GM23248 (cell line): ENCODE measurements at regions not wholly inside any gene's neighbourhood (a gene's known extent, or its start where the extent isn't known, plus 50 kb on each side); places are given as distances from the start of the nearest gene placed in this dataset.

Experiments
- DNase-seq: peaks from one replicate; pipeline ENCODE4 v3.0.0-alpha.2; 2015
- H2AFZ ChIP-seq: fragments of 200-600 bp; sonication (generic); 2 replicates; pipeline ENCODE4 v1.6.1; 2016; ENCODE audit warnings: antibody characterized with exemption
- H3F3A ChIP-seq: fragments of 200-600 bp; sonication (generic); 2 replicates; pipeline ENCODE4 v1.6.1; 2016; ENCODE audit warnings: mild to moderate bottlenecking, antibody characterized with exemption, mixed run types; ENCODE audit not compliant: insufficient read depth
- H3K27ac ChIP-seq: fragments of 200-600 bp; sonication (generic); 2 replicates; pipeline ENCODE4 v1.5.1; 2016; ENCODE audit warnings: mild to moderate bottlenecking
- H3K27me3 ChIP-seq: fragments of 200-600 bp; sonication (generic); replicated peaks from 2 replicates; pipeline ENCODE4 v1.6.1; 2016; ENCODE audit warnings: mild to moderate bottlenecking; ENCODE audit not compliant: insufficient read depth
- H3K36me3 ChIP-seq: fragments of 200-600 bp; sonication (generic); 2 replicates; pipeline ENCODE4 v1.6.1; 2016; ENCODE audit warnings: low read depth, mild to moderate bottlenecking
- H3K4me1 ChIP-seq: fragments of 200-600 bp; sonication (generic); 2 replicates; pipeline ENCODE4 v1.6.1; 2016; ENCODE audit warnings: mild to moderate bottlenecking; ENCODE audit not compliant: insufficient read depth
- H3K4me2 ChIP-seq: fragments of 200-600 bp; sonication (generic); one replicate; pipeline ENCODE4 v1.6.1; 2016; ENCODE audit warnings: mild to moderate bottlenecking; ENCODE audit not compliant: unreplicated experiment
- H3K4me3 ChIP-seq: fragments of 200-600 bp; sonication (generic); 2 replicates; pipeline ENCODE4 v1.5.1; 2016; ENCODE audit warnings: mild to moderate bottlenecking
- H3K79me2 ChIP-seq: fragments of 200-600 bp; sonication (generic); 2 replicates; pipeline ENCODE4 v1.6.1; 2016; ENCODE audit warnings: mild to moderate bottlenecking; ENCODE audit not compliant: insufficient read depth
- H3K9ac ChIP-seq: fragments of 200-600 bp; sonication (generic); 2 replicates; pipeline ENCODE4 v1.6.1; 2016; ENCODE audit warnings: mild to moderate bottlenecking
- H3K9me2 ChIP-seq: fragments of 200-600 bp; sonication (generic); 2 replicates; pipeline ENCODE4 v1.6.1; 2016; ENCODE audit warnings: mixed run types, mild to moderate bottlenecking, moderate library complexity; ENCODE audit not compliant: insufficient read depth
- H3K9me3 ChIP-seq: fragments of 200-600 bp; sonication (generic); one replicate; pipeline ENCODE4 v1.6.1; 2017; ENCODE audit warnings: low read depth
- H4K20me1 ChIP-seq: fragments of 200-600 bp; sonication (generic); 2 replicates; pipeline ENCODE4 v1.6.0; 2016; ENCODE audit not compliant: insufficient read depth
- EZH2 ChIP-seq: fragments of 200-600 bp; sonication (generic); IDR thresholded peaks from 2 replicates; pipeline ENCODE4 v1.6.1; 2018; ENCODE audit warnings: antibody characterized with exemption, mild to moderate bottlenecking; ENCODE audit not compliant: insufficient read depth, poor library complexity, severe bottlenecking
- EZH2phosphoT487 ChIP-seq: fragments of 200-600 bp; sonication (generic); IDR thresholded peaks from 2 replicates; pipeline ENCODE4 v1.6.1; 2018; ENCODE audit warnings: antibody characterized with exemption, moderate library complexity, mild to moderate bottlenecking, low read depth; ENCODE audit not compliant: insufficient read depth
- WGBS, 2 experiments: methylation state at CpG; one replicate each; pipeline ENCODE4 v1.1.6; 2015 to 2017; ENCODE audit warnings: low lambda C conversion rate in 2 of 2, low coverage in 1 of 2; ENCODE audit errors: missing lambda C conversion rate in 2 of 2; 5-methylcytosine and 5-hydroxymethylcytosine counted together
- in situ Hi-C: fragments of 300-500 bp; cut with MboI; formaldehyde crosslinking; loops from 2 replicates; pipeline ENCODE4 v1.15.0; 2020

GRCh38 chr2:138985881-138986280 is 205.7 kb upstream of the NXPH2 start:
- no peak overlapping the region for H3K9ac ChIP-seq
- in situ Hi-C loops = no loop called here
- H3K9me2 ChIP-seq = no peaks in the 10 kb centered on the region
- DNase-seq = no peak
- H3K27me3 ChIP-seq = no peaks in the 10 kb centered on the region
- H3F3A ChIP-seq = no peaks in the 10 kb centered on the region
- H3K27ac ChIP-seq = no peak overlapping the region
- H3K4me3 ChIP-seq = no peak overlapping the region
- H3K79me2 ChIP-seq = no peaks in the 10 kb centered on the region
- H3K4me1 ChIP-seq = no peaks in the 10 kb centered on the region
- no peaks in the 10 kb centered on the region for H3K9me3 ChIP-seq
- TF ChIP-seq EZH2phosphoT487 = no peak
- no peak for TF ChIP-seq EZH2
- H2AFZ ChIP-seq = no peak overlapping the region
- no peaks in the 10 kb centered on the region for H3K36me3 ChIP-seq
- WGBS, 2 experiments = 8 to 20% methylated on average over 1 of the region's 1 CpG
- no peaks in the 10 kb centered on the region for H4K20me1 ChIP-seq
- H3K4me2 ChIP-seq = no peak overlapping the region

DNA sequence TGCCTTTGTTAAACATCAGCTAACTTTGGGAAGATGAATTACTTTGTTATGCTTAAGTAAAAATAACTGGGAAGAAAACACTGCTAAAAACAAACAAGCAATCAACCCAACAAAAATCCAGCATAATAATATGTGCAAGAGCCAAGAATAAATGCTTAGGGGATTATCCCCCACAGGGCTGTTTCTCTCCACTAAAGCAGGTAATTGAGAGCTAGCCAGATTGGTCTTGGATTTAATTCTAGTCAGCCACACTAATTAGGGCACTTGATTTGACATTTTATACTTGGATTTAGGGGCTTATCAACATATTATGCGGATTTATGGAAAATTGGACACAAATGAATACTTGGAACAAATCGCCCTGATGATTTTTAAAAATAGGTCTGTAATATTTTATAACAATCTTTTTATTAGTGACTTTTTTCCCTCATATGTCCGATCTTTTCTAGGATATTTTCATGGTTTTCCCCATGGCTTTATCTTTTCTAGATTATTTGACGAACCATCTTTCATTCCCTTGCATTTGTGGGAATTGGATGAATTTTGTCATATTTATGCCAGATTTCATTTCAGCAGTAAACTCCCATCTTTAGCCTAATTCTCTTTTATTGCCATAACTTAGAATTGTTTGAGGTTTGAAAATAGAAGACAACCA is 199.1 kb upstream of the NXPH2 start:
- 42 to 45% methylated on average over 4 of the region's 4 CpGs for WGBS, 2 experiments
- TF ChIP-seq EZH2phosphoT487 = no peak
- in situ Hi-C loops = no loop called here

DNA sequence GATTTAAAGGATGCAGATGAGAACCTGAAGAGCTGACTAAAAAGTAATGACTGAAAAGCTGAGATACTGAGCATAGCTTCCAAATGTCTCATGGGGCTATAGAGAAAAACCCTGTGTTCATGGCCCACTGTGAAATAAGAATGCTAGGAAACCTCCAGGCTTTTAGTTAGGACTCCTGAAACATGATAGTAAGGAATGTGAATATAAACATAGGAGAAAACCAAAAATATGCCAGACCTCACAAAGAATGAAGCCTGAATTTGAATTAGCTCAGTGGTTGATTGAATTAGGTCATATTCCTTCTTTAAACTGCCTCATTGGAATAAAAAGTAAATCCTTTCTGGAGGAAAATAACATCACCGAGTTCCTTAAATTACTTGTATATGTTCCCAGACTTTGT is 194.5 kb upstream of the NXPH2 start:
- Histone ChIP-seq H3K4me2 (no peak overlapping the region), H3K27ac (no peak overlapping the region), H3K4me3 (no peak overlapping the region), H3F3A (no peaks in the 10 kb centered on the region), H3K9me2 (no peaks in the 10 kb centered on the region), H3K9ac (no peak overlapping the region), H3K27me3 (no peaks in the 10 kb centered on the region), H2AFZ (no peak overlapping the region), H3K4me1 (no peaks in the 10 kb centered on the region), H3K9me3 (no peaks in the 10 kb centered on the region), H4K20me1 (no peaks in the 10 kb centered on the region), H3K79me2 (no peaks in the 10 kb centered on the region), H3K36me3 (no peaks in the 10 kb centered on the region)
- TF ChIP-seq EZH2 = no peak
- no peak for TF ChIP-seq EZH2phosphoT487
- in situ Hi-C loops = no loop called here
- 56 to 70% methylated on average over 1 of the region's 1 CpG for WGBS, 2 experiments
- DNase-seq = no peak

More for the DNA sequence above, 199.1 kb upstream of the NXPH2 start:
- no peak overlapping the region for H3K9ac ChIP-seq
- no peaks in the 10 kb centered on the region for H4K20me1 ChIP-seq
- H3K36me3 ChIP-seq = no peaks in the 10 kb centered on the region
- no peak overlapping the region for H2AFZ ChIP-seq
- no peaks in the 10 kb centered on the region for H3K79me2 ChIP-seq
- H3K27ac ChIP-seq = no peak overlapping the region
- no peak for DNase-seq
- H3K27me3 ChIP-seq = no peaks in the 10 kb centered on the region
- no peak overlapping the region for H3K4me3 ChIP-seq
- H3K9me3 ChIP-seq = no peaks in the 10 kb centered on the region
- no peaks in the 10 kb centered on the region for H3K9me2 ChIP-seq
- H3K4me1 ChIP-seq = no peaks in the 10 kb centered on the region
- H3K4me2 ChIP-seq = no peak overlapping the region
- no peaks in the 10 kb centered on the region for H3F3A ChIP-seq

GRCh38 chr2:138964418-138964817 is 184.2 kb upstream of the NXPH2 start:
- Histone ChIP-seq H3K4me2 (no peak overlapping the region), H3F3A (no peaks in the 10 kb centered on the region), H3K9me2 (no peaks in the 10 kb centered on the region), H3K27ac (no peak overlapping the region), H2AFZ (no peak overlapping the region), H3K36me3 (no peaks in the 10 kb centered on the region), H4K20me1 (no peaks in the 10 kb centered on the region), H3K4me1 (no peaks in the 10 kb centered on the region), H3K27me3 (peaks cover 30% of the 10 kb centered on the region), H3K9ac (no peak overlapping the region), H3K4me3 (no peak overlapping the region), H3K79me2 (no peaks in the 10 kb centered on the region), H3K9me3 (no peaks in the 10 kb centered on the region)
- in situ Hi-C loops = no loop called here
- 24 to 37% methylated on average over 1 of the region's 1 CpG for WGBS, 2 experiments
- no peak for DNase-seq
- TF ChIP-seq EZH2 = no peak
- TF ChIP-seq EZH2phosphoT487 = no peak

- in situ Hi-C loops = no loop called here
- Histone ChIP-seq H3K36me3 (no peaks in the 10 kb centered on the region), H3K4me3 (no peak overlapping the region), H3K9me3 (no peaks in the 10 kb centered on the region), H3K27ac (no peak overlapping the region), H3K9ac (no peak overlapping the region), H3K9me2 (no peaks in the 10 kb centered on the region), H3F3A (no peaks in the 10 kb centered on the region), H2AFZ (no peak overlapping the region), H4K20me1 (no peaks in the 10 kb centered on the region), H3K4me1 (no peaks in the 10 kb centered on the region), H3K27me3 (peaks cover 44% of the 10 kb centered on the region), H3K4me2 (no peak overlapping the region), H3K79me2 (no peaks in the 10 kb centered on the region)
- no peak for DNase-seq
- TF ChIP-seq EZH2 = no peak
- no peak for TF ChIP-seq EZH2phosphoT487
- 4 to 10% methylated on average over 5 of the region's 5 CpGs for WGBS, 2 experiments
Measured at GRCh38 chr2:138962686-138963085, 182.5 kb upstream of the NXPH2 start.
